ENCODE measurements at regions not wholly inside any gene's neighbourhood (a gene's known extent, or its start where the extent isn't known, plus 50 kb on each side); places are given as distances from the start of the nearest gene placed in this dataset.

GRCh38 chr4:188409851-188410250 is 270.6 kb downstream of the TRIML1 start:
- H3K4me3 ChIP-seq (ENCODE audit: low read length), result no peak overlapping the region

DNA sequence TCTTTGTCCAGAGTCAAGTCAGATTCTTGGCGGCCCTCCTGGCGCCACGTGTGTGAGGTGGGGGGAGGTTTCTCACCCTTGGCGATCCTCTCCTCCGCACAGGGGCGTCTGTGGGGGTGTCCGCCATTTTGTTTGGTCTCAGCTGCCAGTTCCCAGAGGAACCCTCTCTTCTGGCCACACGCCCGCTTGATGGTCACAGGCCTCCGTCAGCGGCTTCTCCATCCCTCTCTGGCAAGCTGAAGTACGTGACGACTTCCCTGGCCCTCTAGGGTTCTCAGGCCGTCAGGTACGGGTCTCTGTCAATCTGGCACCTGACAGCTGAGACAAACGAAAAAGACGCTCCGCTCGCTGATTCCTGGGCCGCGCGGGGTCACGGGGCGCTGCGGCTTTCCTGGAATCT is 272.6 kb downstream of the TRIML1 start:
- TF ChIP-seq, protein P1, sequence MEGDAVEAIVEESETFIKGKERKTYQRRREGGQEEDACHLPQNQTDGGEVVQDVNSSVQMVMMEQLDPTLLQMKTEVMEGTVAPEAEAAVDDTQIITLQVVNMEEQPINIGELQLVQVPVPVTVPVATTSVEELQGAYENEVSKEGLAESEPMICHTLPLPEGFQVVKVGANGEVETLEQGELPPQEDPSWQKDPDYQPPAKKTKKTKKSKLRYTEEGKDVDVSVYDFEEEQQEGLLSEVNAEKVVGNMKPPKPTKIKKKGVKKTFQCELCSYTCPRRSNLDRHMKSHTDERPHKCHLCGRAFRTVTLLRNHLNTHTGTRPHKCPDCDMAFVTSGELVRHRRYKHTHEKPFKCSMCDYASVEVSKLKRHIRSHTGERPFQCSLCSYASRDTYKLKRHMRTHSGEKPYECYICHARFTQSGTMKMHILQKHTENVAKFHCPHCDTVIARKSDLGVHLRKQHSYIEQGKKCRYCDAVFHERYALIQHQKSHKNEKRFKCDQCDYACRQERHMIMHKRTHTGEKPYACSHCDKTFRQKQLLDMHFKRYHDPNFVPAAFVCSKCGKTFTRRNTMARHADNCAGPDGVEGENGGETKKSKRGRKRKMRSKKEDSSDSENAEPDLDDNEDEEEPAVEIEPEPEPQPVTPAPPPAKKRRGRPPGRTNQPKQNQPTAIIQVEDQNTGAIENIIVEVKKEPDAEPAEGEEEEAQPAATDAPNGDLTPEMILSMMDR (conservative IDR thresholded peaks at IDR 0.05; ENCODE audit: low read length), result no peak
- no peak overlapping the region for H3K4me3 ChIP-seq (ENCODE audit: low read length)
- DNase-seq (ENCODE audit: low read depth), result no peak

More at GRCh38 chr4:188409851-188410250, 270.6 kb downstream of the TRIML1 start:
- no peak for DNase-seq (ENCODE audit: low read depth)
- TF ChIP-seq, protein P1 (conservative IDR thresholded peaks at IDR 0.05; ENCODE audit: low read length), result no peak

DNA sequence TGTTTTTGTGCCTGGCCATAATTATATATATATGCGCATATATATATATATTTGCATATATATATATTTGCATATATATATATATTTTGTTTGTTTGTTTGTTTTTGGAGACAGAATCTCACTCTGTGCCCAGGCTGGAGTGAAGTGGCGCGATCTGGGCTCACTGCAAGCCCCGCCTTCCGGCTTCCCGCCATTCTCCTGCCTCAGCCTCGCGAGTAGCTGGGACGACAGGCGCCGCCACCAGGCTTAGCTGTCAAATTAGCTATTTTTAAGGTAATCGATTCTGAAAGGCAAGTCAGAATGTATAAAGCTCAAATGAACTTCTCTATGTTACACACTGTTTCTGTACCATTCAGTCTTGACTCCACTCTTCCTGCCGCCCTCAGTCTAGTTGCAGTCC is 273.3 kb downstream of the TRIML1 start:
- no peak for DNase-seq (ENCODE audit: low read depth)
- no peak overlapping the region for H3K4me3 ChIP-seq (ENCODE audit: low read length)
- TF ChIP-seq, protein P1 (conservative IDR thresholded peaks at IDR 0.05; ENCODE audit: low read length), result no peak

GRCh38 chr4:188414441-188414840 is 275.2 kb downstream of the TRIML1 start:
- TF ChIP-seq, protein P1 (conservative IDR thresholded peaks at IDR 0.05; ENCODE audit: low read length), result no peak
- H3K4me3 ChIP-seq (ENCODE audit: low read length), result no peak overlapping the region
- DNase-seq (ENCODE audit: low read depth), result no peak

DNA sequence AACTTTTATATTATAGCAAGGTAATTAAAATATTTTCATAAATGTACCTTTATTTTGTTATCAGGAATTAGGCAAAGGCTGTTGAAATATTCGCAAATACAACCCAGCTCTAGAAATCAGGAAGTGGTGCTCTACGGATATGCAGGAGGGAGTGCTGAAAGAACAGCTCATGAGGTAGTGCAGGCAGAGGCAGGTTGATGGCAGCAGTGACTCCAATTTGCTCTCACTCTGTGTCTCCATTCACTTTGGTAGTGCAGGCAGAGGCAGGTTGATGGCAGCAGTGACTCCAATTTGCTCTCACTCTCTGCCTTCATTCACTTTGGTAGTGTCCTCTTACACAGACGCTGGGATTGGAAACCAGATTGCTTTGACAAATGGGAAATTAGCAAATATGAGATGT is 277.9 kb downstream of the TRIML1 start:
- no peak for DNase-seq (ENCODE audit: low read depth)
- no peak overlapping the region for H3K4me3 ChIP-seq (ENCODE audit: low read length)
- TF ChIP-seq, protein P1 (conservative IDR thresholded peaks at IDR 0.05; ENCODE audit: low read length), result no peak

DNA sequence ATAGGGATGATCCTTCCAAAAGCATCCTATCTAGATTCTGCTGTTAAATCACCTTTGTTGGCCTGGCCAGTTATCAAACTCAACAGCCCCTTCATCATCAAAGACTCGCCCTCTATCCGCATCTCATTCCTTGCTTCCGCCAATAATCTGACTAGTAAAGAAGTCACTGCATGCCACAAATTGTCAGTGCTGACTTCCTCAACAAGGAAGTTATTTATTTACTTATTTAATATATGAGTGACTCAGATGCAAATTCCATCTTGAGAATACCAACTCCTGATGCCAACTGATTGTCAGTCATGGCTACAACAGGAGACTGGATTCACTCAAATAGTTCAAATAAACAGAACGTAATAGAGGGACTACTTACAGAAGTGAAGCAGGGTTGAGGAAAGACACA is 283.8 kb downstream of the TRIML1 start:
- H3K4me3 ChIP-seq (ENCODE audit: low read length), result no peak overlapping the region
- TF ChIP-seq, protein P1 (conservative IDR thresholded peaks at IDR 0.05; ENCODE audit: low read length), result no peak
- DNase-seq (ENCODE audit: low read depth), result no peak

DNA sequence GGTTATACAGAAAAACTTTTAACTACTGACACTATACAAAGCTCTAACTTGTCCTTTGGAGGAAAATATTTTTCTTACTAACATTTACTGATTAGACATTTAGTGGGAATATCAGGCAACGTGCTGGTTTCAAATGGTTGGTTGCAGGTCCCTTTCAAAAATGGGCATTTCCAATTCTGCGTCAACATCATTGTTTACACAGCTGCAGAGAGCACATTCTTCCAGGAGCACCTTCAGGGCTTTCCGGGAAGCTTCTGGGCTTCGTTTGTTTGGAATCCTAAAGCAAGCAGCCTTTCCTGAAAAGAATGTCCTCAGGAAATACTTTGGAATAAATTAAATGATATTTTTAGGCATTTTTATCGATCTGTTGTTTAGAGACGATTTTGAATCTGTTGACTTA is 289.7 kb downstream of the TRIML1 start:
- TF ChIP-seq, protein P1 (conservative IDR thresholded peaks at IDR 0.05; ENCODE audit: low read length), result no peak
- DNase-seq (ENCODE audit: low read depth), result no peak
- no peak overlapping the region for H3K4me3 ChIP-seq (ENCODE audit: low read length)

All from AG10803 (cell line).